Gastroesophageal sphincter (tissue), 4 donors: ENCODE measurements at regions not wholly inside any gene's neighbourhood (a gene's known extent, or its start where the extent isn't known, plus 50 kb on each side); places are given as distances from the start of the nearest gene placed in this dataset.

ENCODE experiments used
- ATAC-seq: fragments of 150-250 bp; one replicate; pipeline ENCODE4 v1.9.1; 2016; ENCODE audit warnings: mild to moderate bottlenecking, moderate library complexity
- H3K27ac ChIP-seq, 4 donors: fragments of 200-600 bp; sonication (generic) in 3 of 4; 1 replicate in 3 of 4; 2 replicates in 1 of 4; pipeline ENCODE4 v1.5.1; 2016 to 2019
- H3K27me3 ChIP-seq: fragments of 200-600 bp; sonication (generic); one replicate; pipeline ENCODE4 v1.5.1; 2019
- H3K36me3 ChIP-seq, 2 donors: fragments of 200-600 bp; sonication (generic); one replicate each; pipeline ENCODE4 v1.5.1; 2019; ENCODE audit warnings: control low read depth in 1 of 2
- H3K4me1 ChIP-seq, 3 donors: fragments of 200-600 bp; sonication (generic); 1 replicate in 2 of 3; 2 replicates in 1 of 3; pipeline ENCODE4 v1.5.1; 2016 to 2019; ENCODE audit warnings: control low read depth in 2 of 3
- H3K4me3 ChIP-seq, 2 donors: fragments of 200-600 bp; sonication (generic); one replicate each; pipeline ENCODE4 v1.5.1; 2019; ENCODE audit warnings: mild to moderate bottlenecking in 1 of 2, moderate library complexity in 1 of 2
- H3K9me3 ChIP-seq, 3 donors: fragments of 200-600 bp; sonication (generic); one replicate each; pipeline ENCODE4 v1.5.1; 2017 to 2019; ENCODE audit warnings: control low read depth in 2 of 3
- EP300 ChIP-seq: sonication (generic); formaldehyde crosslinking; IDR thresholded peaks from one replicate; pipeline ENCODE4 v1.6.1; 2017; ENCODE audit warnings: antibody characterized with exemption, mild to moderate bottlenecking
- POLR2A ChIP-seq, 2 donors: fragments of 450-650 bp; IDR thresholded peaks; one replicate each; pipeline ENCODE4 v1.6.1; 2017; ENCODE audit warnings: antibody characterized with exemption in 2 of 2, mild to moderate bottlenecking in 2 of 2, moderate library complexity in 1 of 2
- POLR2AphosphoS5 ChIP-seq: sonication (generic); formaldehyde crosslinking; IDR thresholded peaks from one replicate; pipeline ENCODE4 v1.6.1; 2017; ENCODE audit warnings: antibody characterized with exemption
- WGBS, 2 donors: methylation state at CpG; one replicate each; pipeline ENCODE4 v1.1.5; 2018; ENCODE audit warnings: low coverage in 1 of 2; 5-methylcytosine and 5-hydroxymethylcytosine counted together
- TF ChIP-seq, protein P1 (sequence below), 4 experiments: fragments of 200-600 bp in 2 of 4; fragments of 450-650 bp in 2 of 4; sonication (generic) in 1 of 4; IDR thresholded peaks; one replicate each; pipeline ENCODE4 v1.5.1; 2017 to 2019; ENCODE audit warnings: antibody characterized with exemption in 4 of 4, mild to moderate bottlenecking in 2 of 4, moderate library complexity in 2 of 4

DNA sequence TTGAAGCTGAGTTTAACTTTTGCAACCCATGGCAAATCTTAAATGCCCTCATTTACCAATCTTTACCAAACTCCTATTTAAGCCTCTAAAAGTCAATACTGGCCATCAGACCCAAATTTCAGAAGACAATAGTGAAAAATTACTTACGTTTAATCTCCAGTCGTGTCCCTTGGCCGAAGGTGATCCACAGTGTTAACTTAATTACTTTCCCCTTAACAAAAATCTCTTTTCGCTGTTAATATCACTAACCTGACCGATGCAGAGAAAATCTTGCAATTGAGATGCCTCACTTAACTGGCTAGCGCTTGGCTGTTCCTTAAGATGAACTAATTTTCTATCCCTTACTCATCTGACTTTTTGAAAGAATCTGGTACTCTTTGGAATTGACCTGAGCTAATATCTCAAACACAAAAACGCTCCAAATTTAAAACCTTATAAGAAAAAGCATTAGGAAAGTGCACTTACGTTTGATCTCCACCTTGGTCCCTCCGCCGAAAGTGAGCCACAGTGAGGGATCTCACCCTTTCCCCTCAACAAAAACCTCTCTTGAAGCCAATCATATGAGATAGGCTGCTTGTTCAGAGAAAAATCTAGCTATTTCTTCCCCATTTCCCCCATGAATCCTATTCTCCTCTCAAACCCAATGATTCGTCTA lies 169.1 kb downstream of the RPIA start:
- Histone ChIP-seq H3K27ac (no peak overlapping the region), H3K4me1 (no peaks in the 10 kb centered on the region), H3K36me3 (no peaks in the 10 kb centered on the region), H3K4me3 (no peak overlapping the region), H3K9me3 (no peaks in the 10 kb centered on the region), H3K27me3 (peaks cover 8% of the 10 kb centered on the region)
- no peak for ATAC-seq
- 85 to 100% methylated on average over 3 to 11 of the region's 11 CpGs for WGBS, 2 donors
- TF ChIP-seq EP300 (no peak), POLR2A (IDR thresholded peaks at IDR 0.05) (no peak), POLR2AphosphoS5 (no peak)
- TF ChIP-seq, protein P1, sequence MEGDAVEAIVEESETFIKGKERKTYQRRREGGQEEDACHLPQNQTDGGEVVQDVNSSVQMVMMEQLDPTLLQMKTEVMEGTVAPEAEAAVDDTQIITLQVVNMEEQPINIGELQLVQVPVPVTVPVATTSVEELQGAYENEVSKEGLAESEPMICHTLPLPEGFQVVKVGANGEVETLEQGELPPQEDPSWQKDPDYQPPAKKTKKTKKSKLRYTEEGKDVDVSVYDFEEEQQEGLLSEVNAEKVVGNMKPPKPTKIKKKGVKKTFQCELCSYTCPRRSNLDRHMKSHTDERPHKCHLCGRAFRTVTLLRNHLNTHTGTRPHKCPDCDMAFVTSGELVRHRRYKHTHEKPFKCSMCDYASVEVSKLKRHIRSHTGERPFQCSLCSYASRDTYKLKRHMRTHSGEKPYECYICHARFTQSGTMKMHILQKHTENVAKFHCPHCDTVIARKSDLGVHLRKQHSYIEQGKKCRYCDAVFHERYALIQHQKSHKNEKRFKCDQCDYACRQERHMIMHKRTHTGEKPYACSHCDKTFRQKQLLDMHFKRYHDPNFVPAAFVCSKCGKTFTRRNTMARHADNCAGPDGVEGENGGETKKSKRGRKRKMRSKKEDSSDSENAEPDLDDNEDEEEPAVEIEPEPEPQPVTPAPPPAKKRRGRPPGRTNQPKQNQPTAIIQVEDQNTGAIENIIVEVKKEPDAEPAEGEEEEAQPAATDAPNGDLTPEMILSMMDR (IDR thresholded peaks at IDR 0.05), result no peak

DNA sequence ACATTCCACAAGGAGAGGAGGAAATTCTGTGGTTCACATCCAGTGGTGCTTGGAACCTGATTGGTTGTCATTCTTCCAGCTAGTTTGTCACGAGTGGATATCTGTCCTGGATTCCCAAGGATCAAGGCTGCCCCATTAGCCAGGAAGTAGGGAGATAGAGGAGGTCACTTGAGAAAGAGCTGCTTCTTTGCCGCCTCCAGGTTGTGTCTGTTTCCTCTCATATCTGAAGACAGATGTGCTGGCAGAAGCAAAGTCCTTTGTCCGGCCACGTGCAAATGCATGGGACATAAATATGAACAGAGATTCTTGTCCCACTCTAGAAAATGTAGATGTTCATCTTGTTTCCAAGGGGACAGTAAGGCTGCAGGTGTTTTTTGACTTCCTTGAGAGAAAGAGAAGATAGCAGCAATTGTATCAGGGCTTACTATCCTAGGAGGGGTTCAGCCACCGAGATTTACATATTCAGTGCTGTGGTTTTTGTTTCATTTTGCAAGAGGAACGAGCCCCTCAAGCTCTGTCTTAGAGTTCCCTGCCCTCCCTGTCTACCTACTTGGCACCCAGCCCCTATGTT lies 174.4 kb downstream of the RPIA start:
- peaks cover 25% of the 10 kb centered on the region for H3K27me3 ChIP-seq
- ATAC-seq, result no peak
- no peaks in the 10 kb centered on the region for H3K4me1 ChIP-seq
- no peaks in the 10 kb centered on the region for H3K9me3 ChIP-seq
- no peaks in the 10 kb centered on the region for H3K36me3 ChIP-seq
- no peak overlapping the region for H3K4me3 ChIP-seq
- 26 to 48% methylated on average over 2 to 6 of the region's 6 CpGs for WGBS, 2 donors
- TF ChIP-seq, protein P1 (IDR thresholded peaks at IDR 0.05), result no peak
- TF ChIP-seq POLR2AphosphoS5, result no peak
- no peak for TF ChIP-seq POLR2A (IDR thresholded peaks at IDR 0.05)
- TF ChIP-seq EP300, result no peak
- H3K27ac ChIP-seq, result no peak overlapping the region

- no peak for ATAC-seq
- no peak overlapping the region for H3K4me3 ChIP-seq
- no peaks in the 10 kb centered on the region for H3K4me1 ChIP-seq
- 37% methylated on average over 10 of the region's 11 CpGs; no CpG with 5 or more reads in 1 of the 2 donors for WGBS, 2 donors
- TF ChIP-seq POLR2A (IDR thresholded peaks at IDR 0.05) (no peak), EP300 (no peak), POLR2AphosphoS5 (no peak)
- TF ChIP-seq, protein P1 (IDR thresholded peaks at IDR 0.05), result no peak
- H3K27ac ChIP-seq, result no peak overlapping the region
- H3K9me3 ChIP-seq, result no peaks in the 10 kb centered on the region
- H3K36me3 ChIP-seq, result no peaks in the 10 kb centered on the region
- H3K27me3 ChIP-seq, result peaks cover 34% of the 10 kb centered on the region
These were observed 175.3 kb downstream of the RPIA start for GRCh38 chr2:88866756-88867155.

- no peaks in the 10 kb centered on the region for H3K9me3 ChIP-seq
- H3K4me3 ChIP-seq, result no peak overlapping the region
- 100% methylated on average over 1 of the region's 1 CpG; no CpG with 5 or more reads in 1 of the 2 donors for WGBS, 2 donors
- H3K4me1 ChIP-seq, result no peaks in the 10 kb centered on the region
- TF ChIP-seq POLR2AphosphoS5 (no peak), POLR2A (IDR thresholded peaks at IDR 0.05) (no peak), EP300 (no peak)
- TF ChIP-seq, protein P1 (IDR thresholded peaks at IDR 0.05), result no peak
- no peaks in the 10 kb centered on the region for H3K36me3 ChIP-seq
- no peak overlapping the region for H3K27ac ChIP-seq
- no peak for ATAC-seq
- peaks cover 50% of the 10 kb centered on the region for H3K27me3 ChIP-seq
These were observed 177.4 kb downstream of the RPIA start for GRCh38 chr2:88868861-88869260.

DNA sequence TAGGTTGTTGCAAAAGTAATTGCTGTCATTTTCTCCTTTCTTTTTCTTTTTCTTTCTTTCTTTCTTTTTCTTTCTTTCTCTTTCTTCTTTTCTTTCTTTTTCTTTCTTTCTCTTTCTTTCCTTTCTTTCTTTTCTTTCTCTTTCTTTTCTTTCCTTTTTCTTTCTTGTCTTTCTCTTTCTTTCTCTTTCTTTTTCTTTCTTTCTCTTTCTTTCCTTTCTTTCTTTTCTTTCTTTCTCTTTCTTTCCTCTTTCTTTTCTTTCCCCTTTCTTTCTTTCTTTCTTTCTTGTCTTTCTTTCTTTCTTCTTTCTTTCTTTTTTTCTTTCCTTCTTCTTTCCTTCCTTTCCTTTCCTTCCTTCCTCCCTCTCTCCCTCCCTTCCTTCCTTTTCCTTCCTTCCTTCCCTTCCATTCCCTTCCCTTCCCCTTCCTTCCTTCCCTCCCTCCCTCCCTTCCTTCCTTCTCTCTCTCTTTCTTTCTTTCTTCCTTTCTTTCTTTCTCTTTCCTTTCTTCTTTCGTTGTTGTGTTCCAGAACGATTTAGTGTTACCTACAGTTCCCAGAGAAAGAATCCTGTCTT lies 178.9 kb downstream of the RPIA start:
- TF ChIP-seq POLR2AphosphoS5 (no peak), POLR2A (IDR thresholded peaks at IDR 0.05) (no peak), EP300 (no peak)
- TF ChIP-seq, protein P1 (IDR thresholded peaks at IDR 0.05), result no peak
- Histone ChIP-seq H3K9me3 (no peaks in the 10 kb centered on the region), H3K36me3 (no peaks in the 10 kb centered on the region), H3K4me3 (no peak overlapping the region), H3K27ac (no peak overlapping the region), H3K4me1 (no peaks in the 10 kb centered on the region), H3K27me3 (peaks cover 49% of the 10 kb centered on the region)
- WGBS, 2 donors, result 23 to 59% methylated on average over 2 of the region's 2 CpGs
- no peak for ATAC-seq
